ENCODE measurements at regions not wholly inside any gene's neighbourhood (a gene's known extent, or its start where the extent isn't known, plus 50 kb on each side); places are given as distances from the start of the nearest gene placed in this dataset.
"Not testable (repeated sequence)": the region's sequence is repeated elsewhere in the genome, so short reads cannot be mapped to it uniquely, and the experiment has no call there.

GRCh38 chr2:228444161-228444560 lies 262.7 kb upstream of the SPHKAP start:
- no peak for DNase-seq
- no peak overlapping the region for H3K27ac Mint-ChIP-seq
- H3K4me3 Mint-ChIP-seq, result no peak overlapping the region
- no peaks in the 10 kb centered on the region for H3K27me3 Mint-ChIP-seq
- no peaks in the 10 kb centered on the region for H3K36me3 Mint-ChIP-seq (ENCODE audit: low read depth)
- H3K4me1 Mint-ChIP-seq, result no peaks in the 10 kb centered on the region
- ChIA-PET POLR2A (no interaction called here), CTCF (no interaction called here)
- peaks cover 4% of the 10 kb centered on the region for H3K9me3 Mint-ChIP-seq

- Mint-ChIP-seq H3K27ac (no peak overlapping the region), H3K4me1 (no peaks in the 10 kb centered on the region), H3K4me3 (no peak overlapping the region), H3K27me3 (no peaks in the 10 kb centered on the region), H3K9me3 (peaks cover 5% of the 10 kb centered on the region), H3K36me3 (ENCODE audit: low read depth) (no peaks in the 10 kb centered on the region)
- no peak for DNase-seq
- POLR2A ChIA-PET, result no interaction called here
- CTCF ChIA-PET, result no interaction called here
Measured at GRCh38 chr2:228433721-228434120, 252.2 kb upstream of the SPHKAP start.

- Mint-ChIP-seq H3K4me3 (no peak overlapping the region), H3K27ac (no peak overlapping the region), H3K4me1 (no peaks in the 10 kb centered on the region), H3K9me3 (peaks cover 11% of the 10 kb centered on the region), H3K27me3 (no peaks in the 10 kb centered on the region), H3K36me3 (ENCODE audit: low read depth) (no peaks in the 10 kb centered on the region)
- no peak for DNase-seq
- POLR2A ChIA-PET, result no interaction called here
- CTCF ChIA-PET, result no interaction called here
Measured at GRCh38 chr2:228432116-228432515, 250.6 kb upstream of the SPHKAP start.

GRCh38 chr2:228430986-228431385 lies 249.5 kb upstream of the SPHKAP start:
- Mint-ChIP-seq H3K9me3 (peaks cover 11% of the 10 kb centered on the region), H3K27ac (no peak overlapping the region), H3K4me1 (no peaks in the 10 kb centered on the region), H3K36me3 (ENCODE audit: low read depth) (no peaks in the 10 kb centered on the region), H3K27me3 (no peaks in the 10 kb centered on the region), H3K4me3 (no peak overlapping the region)
- POLR2A ChIA-PET, result no interaction called here
- CTCF ChIA-PET, result no interaction called here
- DNase-seq, result no peak

GRCh38 chr2:228426502-228427216 lies 245.2 kb upstream of the SPHKAP start:
- Mint-ChIP-seq H3K27ac (no peak overlapping the region), H3K4me1 (no peaks in the 10 kb centered on the region), H3K4me3 (no peak overlapping the region), H3K36me3 (ENCODE audit: low read depth) (no peaks in the 10 kb centered on the region), H3K27me3 (no peaks in the 10 kb centered on the region), H3K9me3 (peaks cover 8% of the 10 kb centered on the region)
- CTCF ChIA-PET, result no interaction called here
- POLR2A ChIA-PET, result no interaction called here
- DNase-seq, result no peak

- DNase-seq; H3K4me1 Mint-ChIP-seq; POLR2A ChIA-PET; H3K4me3 Mint-ChIP-seq; H3K36me3 Mint-ChIP-seq (ENCODE audit: low read depth); H3K9me3 Mint-ChIP-seq; H3K27me3 Mint-ChIP-seq; CTCF ChIA-PET; H3K27ac Mint-ChIP-seq: not testable (repeated sequence)
Measured at GRCh38 chr2:228425411-228426060, 244.0 kb upstream of the SPHKAP start.

- DNase-seq, result no peak
- Mint-ChIP-seq H3K9me3 (peaks cover 7% of the 10 kb centered on the region), H3K27me3 (no peaks in the 10 kb centered on the region), H3K36me3 (ENCODE audit: low read depth) (no peaks in the 10 kb centered on the region), H3K27ac (no peak overlapping the region), H3K4me1 (no peaks in the 10 kb centered on the region), H3K4me3 (no peak overlapping the region)
- ChIA-PET CTCF (no interaction called here), POLR2A (no interaction called here)
Measured at GRCh38 chr2:228417956-228418355, 236.5 kb upstream of the SPHKAP start.

- no peak for DNase-seq
- Mint-ChIP-seq H3K4me1 (no peaks in the 10 kb centered on the region), H3K27me3 (no peaks in the 10 kb centered on the region), H3K9me3 (peaks cover 7% of the 10 kb centered on the region), H3K36me3 (ENCODE audit: low read depth) (no peaks in the 10 kb centered on the region), H3K4me3 (no peak overlapping the region), H3K27ac (no peak overlapping the region)
- ChIA-PET CTCF (no interaction called here), POLR2A (no interaction called here)
Measured at GRCh38 chr2:228417526-228417925, 236.0 kb upstream of the SPHKAP start.

- Mint-ChIP-seq H3K36me3 (ENCODE audit: low read depth) (no peaks in the 10 kb centered on the region), H3K27ac (no peak overlapping the region), H3K4me3 (no peak overlapping the region), H3K9me3 (no peaks in the 10 kb centered on the region), H3K27me3 (no peaks in the 10 kb centered on the region), H3K4me1 (no peaks in the 10 kb centered on the region)
- CTCF ChIA-PET, result no interaction called here
- POLR2A ChIA-PET, result no interaction called here
- DNase-seq, result no peak
Measured at GRCh38 chr2:228410061-228410460, 228.6 kb upstream of the SPHKAP start.

GRCh38 chr2:228409493-228409892 lies 228.0 kb upstream of the SPHKAP start:
- no peaks in the 10 kb centered on the region for H3K4me1 Mint-ChIP-seq
- no peaks in the 10 kb centered on the region for H3K36me3 Mint-ChIP-seq (ENCODE audit: low read depth)
- no peaks in the 10 kb centered on the region for H3K27me3 Mint-ChIP-seq
- no peak for DNase-seq
- no peak overlapping the region for H3K4me3 Mint-ChIP-seq
- H3K9me3 Mint-ChIP-seq, result no peaks in the 10 kb centered on the region
- POLR2A ChIA-PET, result no interaction called here
- H3K27ac Mint-ChIP-seq, result no peak overlapping the region
- CTCF ChIA-PET, result no interaction called here

GRCh38 chr2:228408529-228409227 lies 227.2 kb upstream of the SPHKAP start:
- ChIA-PET CTCF (no interaction called here), POLR2A (no interaction called here)
- no peak overlapping the region for H3K4me3 Mint-ChIP-seq
- no peak overlapping the region for H3K27ac Mint-ChIP-seq
- no peaks in the 10 kb centered on the region for H3K27me3 Mint-ChIP-seq
- no peaks in the 10 kb centered on the region for H3K36me3 Mint-ChIP-seq (ENCODE audit: low read depth)
- H3K4me1 Mint-ChIP-seq, result no peaks in the 10 kb centered on the region
- H3K9me3 Mint-ChIP-seq, result no peaks in the 10 kb centered on the region
- no peak for DNase-seq

- DNase-seq, result no peak
- Mint-ChIP-seq H3K9me3 (no peaks in the 10 kb centered on the region), H3K27ac (no peak overlapping the region), H3K27me3 (no peaks in the 10 kb centered on the region), H3K4me3 (no peak overlapping the region), H3K4me1 (no peaks in the 10 kb centered on the region), H3K36me3 (ENCODE audit: low read depth) (no peaks in the 10 kb centered on the region)
- POLR2A ChIA-PET, result no interaction called here
- CTCF ChIA-PET, result no interaction called here
Measured at GRCh38 chr2:228407821-228408220, 226.3 kb upstream of the SPHKAP start.

- DNase-seq, result no peak
- Mint-ChIP-seq H3K9me3 (peaks cover 13% of the 10 kb centered on the region), H3K4me1 (no peaks in the 10 kb centered on the region), H3K27me3 (no peaks in the 10 kb centered on the region), H3K4me3 (no peak overlapping the region), H3K36me3 (ENCODE audit: low read depth) (no peaks in the 10 kb centered on the region), H3K27ac (no peak overlapping the region)
- ChIA-PET POLR2A (no interaction called here), CTCF (no interaction called here)
Measured at GRCh38 chr2:228401065-228401912, 219.8 kb upstream of the SPHKAP start.
